ENCODE measurements at regions not wholly inside any gene's neighbourhood (a gene's known extent, or its start where the extent isn't known, plus 50 kb on each side); places are given as distances from the start of the nearest gene placed in this dataset.

- no peak for TF ChIP-seq CTCF (conservative IDR thresholded peaks at IDR 0.05; ENCODE audit: low read depth in 2 of 2)
- no peak for TF ChIP-seq EZH2phosphoT487 (IDR thresholded peaks at IDR 0.05; ENCODE audit: unreplicated experiment)
- TF ChIP-seq ETS1 (IDR thresholded peaks at IDR 0.05): no peak
- no peak for TF ChIP-seq REST (IDR thresholded peaks at IDR 0.05; ENCODE audit: unreplicated experiment)
- no peak for TF ChIP-seq EZH2 (IDR thresholded peaks at IDR 0.05; ENCODE audit: low read depth, unreplicated experiment)
- no peak for TF ChIP-seq CREB1 (CRISPR knock-in tag; IDR thresholded peaks at IDR 0.05; ENCODE audit: low read depth)
- TF ChIP-seq POLR2AphosphoS5 (IDR thresholded peaks at IDR 0.05; ENCODE audit: low read depth): no peak
- TF ChIP-seq ZNF331 (CRISPR knock-in tag; IDR thresholded peaks at IDR 0.05; ENCODE audit: low read depth): no peak
- no peak for TF ChIP-seq JUNB (IDR thresholded peaks at IDR 0.05; ENCODE audit: unreplicated experiment)
These were observed 422.2 kb downstream of the ZNF385D start for GRCh38 chr3:21328711-21329390.
